HUES48 (cell line): ENCODE measurements at regions not wholly inside any gene's neighbourhood (a gene's known extent, or its start where the extent isn't known, plus 50 kb on each side); places are given as distances from the start of the nearest gene placed in this dataset.
A peak's percentile ranks its signal among the peaks of the same experiment; 100 is the strongest.
"Not testable (repeated sequence)": the region's sequence is repeated elsewhere in the genome, so short reads cannot be mapped to it uniquely, and the experiment has no call there.

Source experiments
- H3K27ac ChIP-seq: one replicate; pipeline ENCODE4 v1.7.0; 2013; ENCODE audit warnings: low read depth, low read length, inconsistent platforms
- H3K27me3 ChIP-seq: 2 replicates; pipeline ENCODE4 v1.6.1; 2013; ENCODE audit warnings: mild to moderate bottlenecking, low read length; ENCODE audit not compliant: control insufficient read depth, insufficient read depth
- H3K36me3 ChIP-seq: 2 replicates; pipeline ENCODE4 v1.6.1; 2013; ENCODE audit warnings: low read length; ENCODE audit not compliant: control insufficient read depth, insufficient read depth
- H3K4me1 ChIP-seq: 2 replicates; pipeline ENCODE4 v1.6.1; 2013; ENCODE audit warnings: mild to moderate bottlenecking, low read length; ENCODE audit not compliant: control insufficient read depth, insufficient read depth
- H3K4me3 ChIP-seq: 2 replicates; pipeline ENCODE4 v1.5.1; 2013; ENCODE audit warnings: mild to moderate bottlenecking, low read depth, low read length
- H3K9ac ChIP-seq: 2 replicates; pipeline ENCODE4 v1.6.1; 2013; ENCODE audit warnings: mild to moderate bottlenecking, low read depth, low read length, moderate library complexity
- H3K9me3 ChIP-seq: 2 replicates; pipeline ENCODE4 v1.6.1; 2013; ENCODE audit warnings: low read length; ENCODE audit not compliant: control insufficient read depth, insufficient read depth

DNA sequence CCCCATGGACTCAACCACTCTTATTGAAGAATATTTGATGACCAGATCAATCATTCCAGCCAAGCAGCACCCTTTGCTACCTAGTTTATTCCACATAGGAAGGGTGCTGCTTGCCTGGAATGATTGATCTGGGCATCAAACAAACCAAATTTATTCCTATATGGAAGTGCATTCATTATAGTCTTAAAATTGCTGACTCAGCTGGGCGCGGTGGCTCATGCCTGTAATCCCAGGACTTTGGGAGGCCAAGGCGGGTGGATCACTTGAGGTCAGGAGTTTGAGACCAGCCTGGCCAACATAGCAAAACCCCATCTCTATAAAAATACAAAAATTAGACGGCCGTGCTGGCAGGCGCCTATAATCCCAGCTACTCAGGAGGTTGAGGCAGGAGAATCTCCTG lies 489.6 kb upstream of the API5 start:
- H3K9ac ChIP-seq, H3K27ac ChIP-seq, H3K4me1 ChIP-seq, H3K27me3 ChIP-seq, H3K9me3 ChIP-seq, H3K36me3 ChIP-seq, H3K4me3 ChIP-seq: not testable (repeated sequence)

- peaks cover 5% of the 10 kb centered on the region; the same call in 1 of the 2 replicates for H3K4me1 ChIP-seq
- no peak overlapping the region for H3K9ac ChIP-seq
- no peaks in the 10 kb centered on the region for H3K36me3 ChIP-seq
- H3K27ac ChIP-seq: no peak overlapping the region
- no peak overlapping the region for H3K4me3 ChIP-seq
- no peaks in the 10 kb centered on the region for H3K27me3 ChIP-seq
- no peaks in the 10 kb centered on the region for H3K9me3 ChIP-seq
These were observed 488.2 kb upstream of the API5 start for GRCh38 chr11:42823546-42823945.

- H3K4me1 ChIP-seq: peaks cover 5% of the 10 kb centered on the region; the same call in 1 of the 2 replicates
- no peak overlapping the region for H3K9ac ChIP-seq
- H3K27ac ChIP-seq: no peak overlapping the region
- H3K27me3 ChIP-seq: no peaks in the 10 kb centered on the region
- H3K36me3 ChIP-seq: no peaks in the 10 kb centered on the region
- H3K4me3 ChIP-seq: no peak overlapping the region
- no peaks in the 10 kb centered on the region for H3K9me3 ChIP-seq
These were observed 487.7 kb upstream of the API5 start for GRCh38 chr11:42824067-42824466.

DNA sequence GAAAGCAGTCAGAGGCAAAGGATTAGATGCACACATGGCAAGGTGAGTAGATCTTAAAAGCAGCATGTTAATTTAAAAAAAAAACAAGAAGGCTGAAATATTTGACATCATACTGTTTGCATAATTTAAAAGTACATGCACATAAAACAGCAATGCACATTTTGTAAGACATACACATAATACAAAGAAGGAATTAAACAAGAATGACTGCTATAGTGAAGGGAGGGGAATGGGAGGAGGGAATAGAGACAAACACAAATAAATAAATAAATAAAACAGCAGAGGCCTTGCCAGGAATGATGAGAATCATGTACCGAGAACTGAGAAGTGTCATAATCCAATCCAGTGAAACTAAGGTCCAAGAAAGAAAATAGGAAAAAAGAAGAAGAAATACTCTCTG lies 486.2 kb upstream of the API5 start:
- H3K27me3 ChIP-seq: no peaks in the 10 kb centered on the region
- no peaks in the 10 kb centered on the region for H3K9me3 ChIP-seq
- H3K4me3 ChIP-seq: no peak overlapping the region
- no peak overlapping the region for H3K9ac ChIP-seq
- no peak overlapping the region for H3K27ac ChIP-seq
- H3K36me3 ChIP-seq: no peaks in the 10 kb centered on the region
- H3K4me1 ChIP-seq: peaks cover 5% of the 10 kb centered on the region; the same call in 1 of the 2 replicates

DNA sequence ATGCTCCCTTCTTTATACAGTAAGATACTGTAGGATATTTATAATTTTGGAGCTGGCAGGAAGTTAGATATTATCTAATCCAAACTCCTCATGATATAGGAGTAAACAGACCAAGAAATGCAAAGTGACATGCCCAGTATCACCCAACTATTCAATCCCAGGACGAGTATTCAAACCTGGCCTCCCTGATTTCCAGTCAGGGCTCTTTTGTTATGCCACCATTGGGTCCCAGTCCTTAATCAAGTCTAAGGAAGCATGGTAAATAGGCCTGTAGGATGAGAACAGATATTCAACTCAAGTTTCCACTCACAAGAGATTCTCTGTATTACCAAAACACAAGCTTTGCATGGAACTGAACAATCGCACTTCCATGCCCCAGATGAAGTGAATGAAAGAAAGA lies 484.0 kb upstream of the API5 start:
- Histone ChIP-seq H3K4me1 (peaks cover 5% of the 10 kb centered on the region; the same call in 1 of the 2 replicates), H3K27ac (no peak overlapping the region), H3K27me3 (no peaks in the 10 kb centered on the region), H3K36me3 (no peaks in the 10 kb centered on the region), H3K9me3 (no peaks in the 10 kb centered on the region), H3K4me3 (no peak overlapping the region), H3K9ac (no peak overlapping the region)

DNA sequence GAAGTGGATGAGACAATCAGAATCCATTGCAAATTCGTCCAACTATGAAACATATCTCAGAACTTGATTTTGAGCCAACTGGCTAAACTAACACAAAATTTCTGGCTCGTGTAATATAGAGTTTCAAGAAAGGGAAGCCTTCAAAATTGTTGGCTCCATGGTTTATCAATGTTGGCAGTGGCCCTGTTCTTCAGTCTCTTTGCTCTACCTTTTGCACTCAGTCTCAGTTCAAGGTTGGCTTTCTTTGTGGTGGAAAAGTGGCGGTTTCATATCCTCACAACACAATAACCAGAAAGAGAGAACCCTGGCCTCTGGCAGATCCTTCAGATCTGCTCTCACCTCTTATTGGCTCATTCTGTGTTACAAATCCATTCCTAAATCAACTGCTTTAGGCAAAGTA lies 473.8 kb upstream of the API5 start:
- H3K27ac ChIP-seq: no peak overlapping the region
- no peaks in the 10 kb centered on the region for H3K36me3 ChIP-seq
- no peak overlapping the region for H3K9ac ChIP-seq
- H3K27me3 ChIP-seq: no peaks in the 10 kb centered on the region
- H3K9me3 ChIP-seq: no peaks in the 10 kb centered on the region
- H3K4me1 ChIP-seq: peaks cover 25% of the 10 kb centered on the region
- no peak overlapping the region for H3K4me3 ChIP-seq

DNA sequence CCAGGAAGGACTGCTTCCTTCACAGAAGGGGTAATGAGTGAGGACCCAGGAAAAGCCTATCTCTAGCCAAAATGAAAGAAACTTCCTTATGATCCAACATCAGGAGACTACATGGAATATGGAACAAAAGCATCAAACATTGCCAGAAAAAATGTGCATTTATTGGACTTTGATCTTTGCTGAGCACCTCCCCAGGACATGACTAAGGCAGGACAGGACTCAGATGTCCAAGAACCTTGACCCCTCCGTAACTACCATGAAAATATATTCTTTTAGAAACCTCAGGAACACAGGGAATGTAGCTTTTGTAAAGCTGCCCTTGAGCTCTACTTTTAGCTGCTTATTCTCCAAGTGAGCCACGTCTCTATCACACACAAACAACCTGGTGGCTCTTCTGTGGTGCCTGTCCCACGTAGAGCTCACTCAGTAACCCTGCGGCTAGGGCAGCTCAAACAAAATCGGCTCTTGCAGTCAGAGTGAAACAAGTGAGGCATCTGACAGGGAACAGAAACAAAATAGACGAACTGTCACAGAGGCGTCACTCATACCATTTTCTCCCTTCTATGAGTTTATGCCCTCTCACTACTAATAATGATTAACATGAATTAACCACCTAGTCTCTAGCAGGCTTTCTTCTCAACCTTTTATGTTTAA lies 471.5 kb upstream of the API5 start:
- Histone ChIP-seq H3K9ac (no peak overlapping the region), H3K4me1 (peaks cover 24% of the 10 kb centered on the region), H3K27me3 (no peaks in the 10 kb centered on the region), H3K4me3 (no peak overlapping the region), H3K27ac (no peak overlapping the region), H3K9me3 (no peaks in the 10 kb centered on the region), H3K36me3 (no peaks in the 10 kb centered on the region)

DNA sequence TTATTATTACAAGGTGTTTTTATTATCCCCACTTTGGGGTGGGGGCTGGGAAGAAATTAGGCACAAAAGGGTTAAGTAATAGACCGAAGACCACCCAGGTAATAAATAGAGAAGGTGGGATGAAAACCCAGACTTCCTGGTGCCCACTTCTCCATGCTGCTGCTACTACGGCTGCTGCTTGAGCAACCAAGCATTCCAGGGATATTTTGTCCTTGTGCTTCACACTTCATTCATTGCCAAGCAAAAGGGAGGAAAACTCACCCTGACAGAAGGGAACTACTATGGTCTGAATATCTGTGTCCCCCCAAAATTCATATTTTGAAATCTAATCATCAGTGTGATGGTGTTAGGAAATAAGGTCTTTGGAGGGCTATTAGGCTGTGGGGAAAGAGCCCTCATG lies 470.9 kb upstream of the API5 start:
- Histone ChIP-seq H3K27ac (peak overlapping the region; percentile 44), H3K4me1 (peaks cover 20% of the 10 kb centered on the region), H3K36me3 (no peaks in the 10 kb centered on the region)

GRCh38 chr11:42841556-42841955 lies 470.2 kb upstream of the API5 start:
- Histone ChIP-seq H3K4me3 (no peak overlapping the region), H3K27me3 (no peaks in the 10 kb centered on the region), H3K9ac (no peak overlapping the region; the same call in 1 of the 2 replicates), H3K9me3 (no peaks in the 10 kb centered on the region), H3K36me3 (no peaks in the 10 kb centered on the region), H3K4me1 (peaks cover 20% of the 10 kb centered on the region), H3K27ac (peak overlapping the region; percentile 44)

More for the DNA sequence above, 470.9 kb upstream of the API5 start:
- Histone ChIP-seq H3K4me3 (no peak overlapping the region), H3K9me3 (no peaks in the 10 kb centered on the region), H3K27me3 (no peaks in the 10 kb centered on the region), H3K9ac (no peak overlapping the region)

- H3K4me3 ChIP-seq: no peak overlapping the region
- no peaks in the 10 kb centered on the region for H3K36me3 ChIP-seq
- peaks cover 20% of the 10 kb centered on the region for H3K4me1 ChIP-seq
- H3K9ac ChIP-seq: no peak overlapping the region
- H3K9me3 ChIP-seq: no peaks in the 10 kb centered on the region
- no peak overlapping the region for H3K27ac ChIP-seq
- no peaks in the 10 kb centered on the region for H3K27me3 ChIP-seq
These were observed 462.4 kb upstream of the API5 start for GRCh38 chr11:42849362-42849761.

DNA sequence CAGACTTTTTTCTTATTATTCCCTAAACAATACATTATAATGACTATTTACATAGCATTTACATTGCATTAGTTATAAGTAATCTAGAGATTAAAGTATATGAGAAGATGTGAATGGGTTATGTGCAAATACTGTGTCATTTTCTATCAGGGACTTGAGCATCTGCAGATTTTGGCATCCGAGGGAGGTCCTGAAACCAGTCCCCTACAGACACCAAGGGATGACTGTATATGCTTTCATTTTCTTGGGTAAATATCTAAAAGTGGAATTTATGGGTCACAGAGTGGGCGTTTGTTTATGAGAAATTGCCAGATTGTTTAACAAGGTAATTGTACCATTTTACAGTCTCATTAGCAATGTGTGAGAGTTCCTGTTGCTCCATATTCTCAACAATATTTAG lies 454.5 kb upstream of the API5 start:
- Histone ChIP-seq H3K9ac (no peak overlapping the region), H3K27ac (no peak overlapping the region), H3K27me3 (no peaks in the 10 kb centered on the region), H3K4me3 (no peak overlapping the region), H3K36me3 (no peaks in the 10 kb centered on the region), H3K9me3 (no peaks in the 10 kb centered on the region), H3K4me1 (no peaks in the 10 kb centered on the region)
